Activated T-cell treated with anti-CD3 and anti-CD28 coated beads for 1 hour (primary cell): ENCODE measurements at regions not wholly inside any gene's neighbourhood (a gene's known extent, or its start where the extent isn't known, plus 50 kb on each side); places are given as distances from the start of the nearest gene placed in this dataset.

ENCODE experiments used
- DNase-seq: peaks from one replicate; pipeline ENCODE4 v3.0.0-alpha.2; 2020; ENCODE audit warnings: low read depth

- DNase-seq, result no peak
Observed at GRCh38 chr13:109439813-109440212, 346.6 kb downstream of the IRS2 start.

GRCh38 chr13:109436841-109437240 lies 349.5 kb downstream of the IRS2 start:
- no peak for DNase-seq

- no peak for DNase-seq
Observed at GRCh38 chr13:109436055-109436622, 350.2 kb downstream of the IRS2 start.

GRCh38 chr13:109431217-109431616 lies 355.2 kb downstream of the IRS2 start:
- DNase-seq, result no peak

GRCh38 chr13:109428146-109428545 lies 358.2 kb downstream of the IRS2 start:
- DNase-seq, result no peak

GRCh38 chr13:109427695-109428094 lies 358.7 kb downstream of the IRS2 start:
- DNase-seq, result no peak

- DNase-seq, result no peak
Observed at GRCh38 chr13:109427148-109427547, 359.2 kb downstream of the IRS2 start.

GRCh38 chr13:109426690-109426990 lies 359.7 kb downstream of the IRS2 start:
- DNase-seq, result no peak

- DNase-seq, result no peak
Observed at GRCh38 chr13:109425821-109426689, 360.3 kb downstream of the IRS2 start.

- no peak for DNase-seq
Observed at GRCh38 chr13:109422161-109422560, 364.2 kb downstream of the IRS2 start.

- no peak for DNase-seq
Observed at GRCh38 chr13:109419896-109420295, 366.5 kb downstream of the IRS2 start.

GRCh38 chr13:109418111-109418510 lies 368.3 kb downstream of the IRS2 start:
- DNase-seq, result no peak

GRCh38 chr13:109416001-109416400 lies 370.4 kb downstream of the IRS2 start:
- no peak for DNase-seq

- no peak for DNase-seq
Observed at GRCh38 chr13:109415057-109415456, 371.3 kb downstream of the IRS2 start.

GRCh38 chr13:109412283-109412901 lies 374.0 kb downstream of the IRS2 start:
- DNase-seq, result no peak

- DNase-seq, result no peak
Observed at GRCh38 chr13:109410868-109411267, 375.5 kb downstream of the IRS2 start.

GRCh38 chr13:109408591-109409382 lies 377.6 kb downstream of the IRS2 start:
- no peak for DNase-seq

- DNase-seq, result no peak
Observed at GRCh38 chr13:109406376-109406992, 379.9 kb downstream of the IRS2 start.

- DNase-seq, result no peak
Observed at GRCh38 chr13:109403012-109403421, 383.4 kb downstream of the IRS2 start.

GRCh38 chr13:109401891-109402290 lies 384.5 kb downstream of the IRS2 start:
- no peak for DNase-seq

- DNase-seq, result no peak
Observed at GRCh38 chr13:109401307-109401706, 385.1 kb downstream of the IRS2 start.

GRCh38 chr13:109400624-109401257 lies 385.6 kb downstream of the IRS2 start:
- no peak for DNase-seq
